BE2C (cell line): ENCODE measurements at regions not wholly inside any gene's neighbourhood (a gene's known extent, or its start where the extent isn't known, plus 50 kb on each side); places are given as distances from the start of the nearest gene placed in this dataset.

ENCODE experiments used
- DNase-seq: peaks from one replicate; pipeline ENCODE4 v3.0.0-alpha.2; 2020
- H3K27me3 ChIP-seq: fragments of 250-450 bp; sonication (Bioruptor Pico); 2 replicates; pipeline ENCODE4 v1.5.1; 2020; ENCODE audit warnings: mild to moderate bottlenecking
- H3K36me3 ChIP-seq: fragments of 250-450 bp; sonication (Bioruptor Pico); 2 replicates; pipeline ENCODE4 v1.5.1; 2020; ENCODE audit warnings: mild to moderate bottlenecking
- H3K4me1 ChIP-seq: fragments of 250-450 bp; sonication (Bioruptor Pico); 2 replicates; pipeline ENCODE4 v1.5.1; 2020
- H3K4me3 ChIP-seq: 2 replicates; pipeline ENCODE4 v1.5.1; 2011; ENCODE audit warnings: low read depth, low read length
- H3K9me3 ChIP-seq: fragments of 250-450 bp; sonication (Bioruptor Pico); 2 replicates; pipeline ENCODE4 v1.5.1; 2020
- CTCF ChIP-seq: IDR thresholded peaks from 2 replicates; pipeline ENCODE4 v1.5.1; 2012; ENCODE audit warnings: mild to moderate bottlenecking, low read depth, low read length

GRCh38 chr3:30988769-30989168 is 94.3 kb upstream of the GADL1 start:
- H3K36me3 ChIP-seq: no peaks in the 10 kb centered on the region
- H3K9me3 ChIP-seq: no peaks in the 10 kb centered on the region
- H3K27me3 ChIP-seq: no peaks in the 10 kb centered on the region
- no peak for TF ChIP-seq CTCF
- H3K4me3 ChIP-seq: no peak overlapping the region
- no peak for DNase-seq
- no peaks in the 10 kb centered on the region for H3K4me1 ChIP-seq

- Histone ChIP-seq H3K36me3 (no peaks in the 10 kb centered on the region), H3K9me3 (no peaks in the 10 kb centered on the region), H3K4me1 (no peaks in the 10 kb centered on the region), H3K4me3 (no peak overlapping the region), H3K27me3 (no peaks in the 10 kb centered on the region)
- no peak for DNase-seq
- no peak for TF ChIP-seq CTCF
Observed at GRCh38 chr3:30989276-30990030, 95.0 kb upstream of the GADL1 start.

- Histone ChIP-seq H3K36me3 (no peaks in the 10 kb centered on the region), H3K9me3 (no peaks in the 10 kb centered on the region), H3K4me1 (no peaks in the 10 kb centered on the region), H3K4me3 (no peak overlapping the region), H3K27me3 (no peaks in the 10 kb centered on the region)
- TF ChIP-seq CTCF: no peak
- DNase-seq: no peak
Observed at GRCh38 chr3:30996467-30996866, 102.0 kb upstream of the GADL1 start.

GRCh38 chr3:31002730-31003129 is 108.3 kb upstream of the GADL1 start:
- no peak overlapping the region for H3K4me3 ChIP-seq
- H3K27me3 ChIP-seq: no peaks in the 10 kb centered on the region
- H3K36me3 ChIP-seq: no peaks in the 10 kb centered on the region
- H3K9me3 ChIP-seq: no peaks in the 10 kb centered on the region
- no peak for TF ChIP-seq CTCF
- DNase-seq: no peak
- no peaks in the 10 kb centered on the region for H3K4me1 ChIP-seq

- H3K4me1 ChIP-seq: no peaks in the 10 kb centered on the region
- TF ChIP-seq CTCF: no peak
- H3K27me3 ChIP-seq: no peaks in the 10 kb centered on the region
- H3K9me3 ChIP-seq: no peaks in the 10 kb centered on the region
- DNase-seq: no peak
- H3K36me3 ChIP-seq: no peaks in the 10 kb centered on the region
- H3K4me3 ChIP-seq: no peak overlapping the region
Observed at GRCh38 chr3:31004025-31004678, 109.7 kb upstream of the GADL1 start.

- DNase-seq: no peak
- no peaks in the 10 kb centered on the region for H3K27me3 ChIP-seq
Observed at GRCh38 chr3:31008994-31009393, 114.5 kb upstream of the GADL1 start.

More at GRCh38 chr3:31008994-31009393, 114.5 kb upstream of the GADL1 start:
- Histone ChIP-seq H3K4me3 (no peak overlapping the region), H3K36me3 (no peaks in the 10 kb centered on the region), H3K4me1 (no peaks in the 10 kb centered on the region), H3K9me3 (no peaks in the 10 kb centered on the region)
- TF ChIP-seq CTCF: no peak
